ENCODE measurements at regions not wholly inside any gene's neighbourhood (a gene's known extent, or its start where the extent isn't known, plus 50 kb on each side); places are given as distances from the start of the nearest gene placed in this dataset.

- H3K9ac ChIP-seq (ENCODE audit: insufficient read length): no peak overlapping the region
- no peaks in the 10 kb centered on the region for H3K36me3 ChIP-seq (ENCODE audit: insufficient read depth, low read length)
- DNase-seq (ENCODE audit: low read depth, low spot score): no peak
- H3K9me3 ChIP-seq (ENCODE audit: low read depth, low read length): no peaks in the 10 kb centered on the region
- no peak overlapping the region for H3K27ac ChIP-seq
- TF ChIP-seq EZH2 (IDR thresholded peaks at IDR 0.05) (no peak), FOXP2 (optimal IDR thresholded peaks at IDR 0.05; ENCODE audit: control extremely low read depth, extremely low read length, insufficient read depth) (no peak)
- H3K4me3 ChIP-seq: no peak overlapping the region
These were observed 263.6 kb upstream of the PCSK5 start for GRCh38 chr9:75626860-75627259.

GRCh38 chr9:75628952-75629351, 261.5 kb upstream of the PCSK5 start:
- Histone ChIP-seq H3K36me3 (ENCODE audit: insufficient read depth, low read length) (no peaks in the 10 kb centered on the region), H3K9ac (ENCODE audit: insufficient read length) (no peak overlapping the region), H3K4me3 (no peak overlapping the region), H3K9me3 (ENCODE audit: low read depth, low read length) (no peaks in the 10 kb centered on the region), H3K27ac (no peak overlapping the region)
- TF ChIP-seq FOXP2 (optimal IDR thresholded peaks at IDR 0.05; ENCODE audit: control extremely low read depth, extremely low read length, insufficient read depth) (no peak), POLR2AphosphoS5 (IDR thresholded peaks at IDR 0.05; ENCODE audit: borderline replicate concordance, low read depth, low read length) (no peak)
- no peak for DNase-seq (ENCODE audit: low read depth, low spot score)

GRCh38 chr9:75633451-75634057, 256.9 kb upstream of the PCSK5 start:
- no peak overlapping the region for H3K9ac ChIP-seq (ENCODE audit: insufficient read length)
- TF ChIP-seq EZH2 (IDR thresholded peaks at IDR 0.05): no peak
- TF ChIP-seq FOXP2 (optimal IDR thresholded peaks at IDR 0.05; ENCODE audit: control extremely low read depth, extremely low read length, insufficient read depth): no peak
- no peak for DNase-seq (ENCODE audit: low read depth, low spot score)
- no peak overlapping the region for H3K27ac ChIP-seq
- H3K36me3 ChIP-seq (ENCODE audit: insufficient read depth, low read length): no peaks in the 10 kb centered on the region
- no peaks in the 10 kb centered on the region for H3K9me3 ChIP-seq (ENCODE audit: low read depth, low read length)
- H3K4me3 ChIP-seq: no peak overlapping the region

- H3K4me3 ChIP-seq: no peak overlapping the region
- DNase-seq (ENCODE audit: low read depth, low spot score): no peak
These were observed 253.9 kb upstream of the PCSK5 start for GRCh38 chr9:75636427-75637045.

GRCh38 chr9:75639971-75640610, 250.4 kb upstream of the PCSK5 start:
- Histone ChIP-seq H3K4me3 (no peak overlapping the region), H3K27ac (no peak overlapping the region), H3K9ac (ENCODE audit: insufficient read length) (no peak overlapping the region), H3K36me3 (ENCODE audit: insufficient read depth, low read length) (no peaks in the 10 kb centered on the region), H3K9me3 (ENCODE audit: low read depth, low read length) (no peaks in the 10 kb centered on the region)
- DNase-seq (ENCODE audit: low read depth, low spot score): no peak
- no peak for TF ChIP-seq FOXP2 (optimal IDR thresholded peaks at IDR 0.05; ENCODE audit: control extremely low read depth, extremely low read length, insufficient read depth)
- no peak for TF ChIP-seq POLR2AphosphoS5 (IDR thresholded peaks at IDR 0.05; ENCODE audit: borderline replicate concordance, low read depth, low read length)
- TF ChIP-seq EZH2 (IDR thresholded peaks at IDR 0.05): no peak

More at GRCh38 chr9:75636427-75637045, 253.9 kb upstream of the PCSK5 start:
- H3K9me3 ChIP-seq (ENCODE audit: low read depth, low read length): no peaks in the 10 kb centered on the region
- no peak overlapping the region for H3K27ac ChIP-seq
- no peaks in the 10 kb centered on the region for H3K36me3 ChIP-seq (ENCODE audit: insufficient read depth, low read length)
- H3K9ac ChIP-seq (ENCODE audit: insufficient read length): no peak overlapping the region
- no peak for TF ChIP-seq FOXP2 (optimal IDR thresholded peaks at IDR 0.05; ENCODE audit: control extremely low read depth, extremely low read length, insufficient read depth)

GRCh38 chr9:75642522-75642921, 248.0 kb upstream of the PCSK5 start:
- Histone ChIP-seq H3K4me3 (no peak overlapping the region), H3K9me3 (ENCODE audit: low read depth, low read length) (no peaks in the 10 kb centered on the region), H3K36me3 (ENCODE audit: insufficient read depth, low read length) (no peaks in the 10 kb centered on the region), H3K27ac (no peak overlapping the region), H3K9ac (ENCODE audit: insufficient read length) (no peak overlapping the region)
- DNase-seq (ENCODE audit: low read depth, low spot score): no peak
- TF ChIP-seq POLR2AphosphoS5 (IDR thresholded peaks at IDR 0.05; ENCODE audit: borderline replicate concordance, low read depth, low read length) (no peak), EZH2 (IDR thresholded peaks at IDR 0.05) (no peak), FOXP2 (optimal IDR thresholded peaks at IDR 0.05; ENCODE audit: control extremely low read depth, extremely low read length, insufficient read depth) (no peak)

- H3K9ac ChIP-seq (ENCODE audit: insufficient read length): no peak overlapping the region
- TF ChIP-seq EZH2 (IDR thresholded peaks at IDR 0.05) (no peak), POLR2AphosphoS5 (IDR thresholded peaks at IDR 0.05; ENCODE audit: borderline replicate concordance, low read depth, low read length) (no peak), FOXP2 (optimal IDR thresholded peaks at IDR 0.05; ENCODE audit: control extremely low read depth, extremely low read length, insufficient read depth) (no peak)
- no peak for DNase-seq (ENCODE audit: low read depth, low spot score)
- H3K36me3 ChIP-seq (ENCODE audit: insufficient read depth, low read length): no peaks in the 10 kb centered on the region
- no peak overlapping the region for H3K27ac ChIP-seq
- no peaks in the 10 kb centered on the region for H3K9me3 ChIP-seq (ENCODE audit: low read depth, low read length)
- no peak overlapping the region for H3K4me3 ChIP-seq
These were observed 245.8 kb upstream of the PCSK5 start for GRCh38 chr9:75644649-75645048.

GRCh38 chr9:75648034-75648433, 242.4 kb upstream of the PCSK5 start:
- DNase-seq (ENCODE audit: low read depth, low spot score): no peak
- H3K4me3 ChIP-seq: no peak overlapping the region

More at GRCh38 chr9:75648034-75648433, 242.4 kb upstream of the PCSK5 start:
- no peak overlapping the region for H3K9ac ChIP-seq (ENCODE audit: insufficient read length)
- no peaks in the 10 kb centered on the region for H3K36me3 ChIP-seq (ENCODE audit: insufficient read depth, low read length)
- no peaks in the 10 kb centered on the region for H3K9me3 ChIP-seq (ENCODE audit: low read depth, low read length)
- TF ChIP-seq FOXP2 (optimal IDR thresholded peaks at IDR 0.05; ENCODE audit: control extremely low read depth, extremely low read length, insufficient read depth) (no peak), EZH2 (IDR thresholded peaks at IDR 0.05) (no peak), POLR2AphosphoS5 (IDR thresholded peaks at IDR 0.05; ENCODE audit: borderline replicate concordance, low read depth, low read length) (no peak)
- H3K27ac ChIP-seq: no peak overlapping the region
